Neural cell (in vitro differentiated cells): ENCODE measurements at regions not wholly inside any gene's neighbourhood (a gene's known extent, or its start where the extent isn't known, plus 50 kb on each side); places are given as distances from the start of the nearest gene placed in this dataset.

Experiments used
- H2AFZ ChIP-seq: fragments of 200-600, 300-800 bp; sonication (generic), shearing (Covaris generic); 2 replicates; pipeline ENCODE4 v1.6.0; 2014; ENCODE audit warnings: low read depth, mild to moderate bottlenecking, antibody characterized with exemption, low read length, moderate library complexity
- H3F3A ChIP-seq: fragments of 200-600 bp; shearing (Covaris generic); 2 replicates; pipeline ENCODE4 v1.6.1; 2016; ENCODE audit warnings: mild to moderate bottlenecking, moderate library complexity, mixed read lengths, antibody characterized with exemption, low read length; ENCODE audit not compliant: insufficient read depth, poor library complexity, severe bottlenecking
- H3K27ac ChIP-seq: fragments of 200-600, 300-800 bp; sonication (generic), shearing (Covaris generic); 2 replicates; pipeline ENCODE4 v1.5.1; 2014; ENCODE audit warnings: mild to moderate bottlenecking, low read length, moderate library complexity
- H3K27me3 ChIP-seq: fragments of 300-800, 200-600 bp; sonication (generic), shearing (Covaris generic); 2 replicates; pipeline ENCODE4 v1.6.0; 2014; ENCODE audit warnings: mild to moderate bottlenecking, low read depth, low read length, moderate library complexity; ENCODE audit not compliant: insufficient read depth
- H3K36me3 ChIP-seq: fragments of 300-800, 200-600 bp; sonication (generic), shearing (Covaris generic); 2 replicates; pipeline ENCODE4 v1.5.1; 2014; ENCODE audit warnings: mild to moderate bottlenecking, antibody characterized with exemption, low read length, moderate library complexity; ENCODE audit not compliant: insufficient read depth
- H3K4me2 ChIP-seq: fragments of 300-800, 200-600 bp; sonication (generic), shearing (Covaris generic); 2 replicates; pipeline ENCODE4 v1.6.0; 2014; ENCODE audit warnings: mild to moderate bottlenecking, low read length
- H3K4me3 ChIP-seq: fragments of 300-800, 200-600 bp; sonication (generic), shearing (Covaris generic); 2 replicates; pipeline ENCODE4 v1.5.1; 2014; ENCODE audit warnings: mild to moderate bottlenecking, low read length, moderate library complexity
- H3K79me2 ChIP-seq: fragments of 200-600 bp; shearing (Covaris generic); replicated peaks from 2 replicates; pipeline ENCODE4 v1.6.0; 2014; ENCODE audit warnings: mild to moderate bottlenecking, low read length, moderate library complexity; ENCODE audit not compliant: insufficient read depth
- H3K9ac ChIP-seq: fragments of 300-800, 200-600 bp; sonication (generic), shearing (Covaris generic); 2 replicates; pipeline ENCODE4 v1.6.1; 2016; ENCODE audit warnings: mild to moderate bottlenecking, low read length, mixed read lengths
- H3K9me2 ChIP-seq: fragments of 200-600 bp; shearing (Covaris generic); 2 replicates; pipeline ENCODE4 v1.6.1; 2016; ENCODE audit warnings: mild to moderate bottlenecking, low read length, mixed read lengths; ENCODE audit not compliant: insufficient read depth
- H3K9me3 ChIP-seq: fragments of 200-600, 300-800 bp; sonication (generic), shearing (Covaris generic); 2 replicates; pipeline ENCODE4 v1.6.1; 2016; ENCODE audit warnings: mild to moderate bottlenecking, mixed run types, low read length, moderate library complexity, mixed read lengths
- H4K20me1 ChIP-seq: fragments of 200-600 bp; shearing (Covaris generic); 2 replicates; pipeline ENCODE4 v1.6.1; 2016; ENCODE audit warnings: mild to moderate bottlenecking, mixed run types; ENCODE audit not compliant: insufficient read depth
- EP300 ChIP-seq: fragments of 450-650 bp; conservative IDR thresholded peaks from 2 replicates; pipeline ENCODE4 v1.6.1; 2014; ENCODE audit warnings: antibody characterized with exemption, mild to moderate bottlenecking, moderate library complexity; ENCODE audit not compliant: poor library complexity, severe bottlenecking
- EZH2 ChIP-seq: fragments of 200-600, 300-800 bp; shearing (Covaris generic), sonication (generic); IDR thresholded peaks from 2 replicates; pipeline ENCODE4 v1.6.1; 2014; ENCODE audit warnings: antibody characterized with exemption, low read length, borderline replicate concordance, mild to moderate bottlenecking; ENCODE audit not compliant: insufficient read depth, poor library complexity, severe bottlenecking
- MXI1 ChIP-seq: fragments of 450-650 bp; conservative IDR thresholded peaks from 2 replicates; pipeline ENCODE4 v1.6.1; 2014; ENCODE audit warnings: antibody characterized with exemption, mild to moderate bottlenecking; ENCODE audit not compliant: poor library complexity, severe bottlenecking
- POLR2AphosphoS5 ChIP-seq: IDR thresholded peaks from 2 replicates; pipeline ENCODE4 v1.6.1; 2012
- RAD21 ChIP-seq: fragments of 450-650 bp; conservative IDR thresholded peaks from 2 replicates; pipeline ENCODE4 v1.6.1; 2014; ENCODE audit warnings: antibody characterized with exemption, mild to moderate bottlenecking, moderate library complexity
- SMC3 ChIP-seq: fragments of 450-650 bp; conservative IDR thresholded peaks from 2 replicates; pipeline ENCODE4 v1.6.1; 2014; ENCODE audit warnings: antibody characterized with exemption, mild to moderate bottlenecking, moderate library complexity; ENCODE audit not compliant: poor library complexity
- TAF1 ChIP-seq: IDR thresholded peaks from 2 replicates; pipeline ENCODE4 v1.6.1; 2012; ENCODE audit warnings: low read depth
- TF ChIP-seq, protein P1 (sequence below): fragments of 450-650 bp; IDR thresholded peaks from 2 replicates; pipeline ENCODE4 v1.5.1; 2014; ENCODE audit warnings: antibody characterized with exemption, mild to moderate bottlenecking, moderate library complexity; ENCODE audit not compliant: poor library complexity, severe bottlenecking
- TF ChIP-seq, protein P2 (sequence below): IDR thresholded peaks from 2 replicates; pipeline ENCODE4 v1.6.1; 2012; ENCODE audit warnings: borderline replicate concordance

DNA sequence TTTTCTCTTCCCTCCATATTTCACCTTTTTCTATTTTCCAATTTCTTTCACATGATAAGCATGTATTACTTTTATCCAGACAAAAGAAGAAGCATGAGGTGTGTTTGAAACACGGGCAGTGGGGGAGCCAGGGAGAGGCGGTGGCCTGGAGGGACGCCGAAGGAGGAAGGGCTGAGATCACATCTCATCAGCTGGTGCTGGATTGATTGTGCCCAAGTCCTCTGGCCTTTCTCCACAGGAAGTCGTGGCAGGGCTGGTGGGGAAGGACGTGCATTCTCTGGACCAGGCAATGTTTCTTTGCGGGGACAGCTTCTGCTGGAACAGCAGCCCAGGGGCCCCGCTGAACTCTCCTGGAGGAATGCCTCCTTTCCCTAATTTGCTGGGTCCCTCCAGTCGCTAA is 82.9 kb downstream of the MIAT start:
- TF ChIP-seq SMC3 (no peak), RAD21 (no peak), TAF1 (no peak), POLR2AphosphoS5 (no peak), EP300 (no peak), MXI1 (no peak), EZH2 (no peak)
- TF ChIP-seq, protein P1, sequence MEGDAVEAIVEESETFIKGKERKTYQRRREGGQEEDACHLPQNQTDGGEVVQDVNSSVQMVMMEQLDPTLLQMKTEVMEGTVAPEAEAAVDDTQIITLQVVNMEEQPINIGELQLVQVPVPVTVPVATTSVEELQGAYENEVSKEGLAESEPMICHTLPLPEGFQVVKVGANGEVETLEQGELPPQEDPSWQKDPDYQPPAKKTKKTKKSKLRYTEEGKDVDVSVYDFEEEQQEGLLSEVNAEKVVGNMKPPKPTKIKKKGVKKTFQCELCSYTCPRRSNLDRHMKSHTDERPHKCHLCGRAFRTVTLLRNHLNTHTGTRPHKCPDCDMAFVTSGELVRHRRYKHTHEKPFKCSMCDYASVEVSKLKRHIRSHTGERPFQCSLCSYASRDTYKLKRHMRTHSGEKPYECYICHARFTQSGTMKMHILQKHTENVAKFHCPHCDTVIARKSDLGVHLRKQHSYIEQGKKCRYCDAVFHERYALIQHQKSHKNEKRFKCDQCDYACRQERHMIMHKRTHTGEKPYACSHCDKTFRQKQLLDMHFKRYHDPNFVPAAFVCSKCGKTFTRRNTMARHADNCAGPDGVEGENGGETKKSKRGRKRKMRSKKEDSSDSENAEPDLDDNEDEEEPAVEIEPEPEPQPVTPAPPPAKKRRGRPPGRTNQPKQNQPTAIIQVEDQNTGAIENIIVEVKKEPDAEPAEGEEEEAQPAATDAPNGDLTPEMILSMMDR, result no peak
- TF ChIP-seq, protein P2, sequence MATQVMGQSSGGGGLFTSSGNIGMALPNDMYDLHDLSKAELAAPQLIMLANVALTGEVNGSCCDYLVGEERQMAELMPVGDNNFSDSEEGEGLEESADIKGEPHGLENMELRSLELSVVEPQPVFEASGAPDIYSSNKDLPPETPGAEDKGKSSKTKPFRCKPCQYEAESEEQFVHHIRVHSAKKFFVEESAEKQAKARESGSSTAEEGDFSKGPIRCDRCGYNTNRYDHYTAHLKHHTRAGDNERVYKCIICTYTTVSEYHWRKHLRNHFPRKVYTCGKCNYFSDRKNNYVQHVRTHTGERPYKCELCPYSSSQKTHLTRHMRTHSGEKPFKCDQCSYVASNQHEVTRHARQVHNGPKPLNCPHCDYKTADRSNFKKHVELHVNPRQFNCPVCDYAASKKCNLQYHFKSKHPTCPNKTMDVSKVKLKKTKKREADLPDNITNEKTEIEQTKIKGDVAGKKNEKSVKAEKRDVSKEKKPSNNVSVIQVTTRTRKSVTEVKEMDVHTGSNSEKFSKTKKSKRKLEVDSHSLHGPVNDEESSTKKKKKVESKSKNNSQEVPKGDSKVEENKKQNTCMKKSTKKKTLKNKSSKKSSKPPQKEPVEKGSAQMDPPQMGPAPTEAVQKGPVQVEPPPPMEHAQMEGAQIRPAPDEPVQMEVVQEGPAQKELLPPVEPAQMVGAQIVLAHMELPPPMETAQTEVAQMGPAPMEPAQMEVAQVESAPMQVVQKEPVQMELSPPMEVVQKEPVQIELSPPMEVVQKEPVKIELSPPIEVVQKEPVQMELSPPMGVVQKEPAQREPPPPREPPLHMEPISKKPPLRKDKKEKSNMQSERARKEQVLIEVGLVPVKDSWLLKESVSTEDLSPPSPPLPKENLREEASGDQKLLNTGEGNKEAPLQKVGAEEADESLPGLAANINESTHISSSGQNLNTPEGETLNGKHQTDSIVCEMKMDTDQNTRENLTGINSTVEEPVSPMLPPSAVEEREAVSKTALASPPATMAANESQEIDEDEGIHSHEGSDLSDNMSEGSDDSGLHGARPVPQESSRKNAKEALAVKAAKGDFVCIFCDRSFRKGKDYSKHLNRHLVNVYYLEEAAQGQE, result no peak
- H3K79me2 ChIP-seq, result no peaks in the 10 kb centered on the region
- no peak overlapping the region for H3K9ac ChIP-seq
- no peaks in the 10 kb centered on the region for H3K9me3 ChIP-seq
- H3K36me3 ChIP-seq, result no peaks in the 10 kb centered on the region
- H3K4me3 ChIP-seq, result no peak overlapping the region
- H3K27ac ChIP-seq, result no peak overlapping the region
- no peaks in the 10 kb centered on the region for H3K27me3 ChIP-seq
- no peaks in the 10 kb centered on the region for H3F3A ChIP-seq
- H3K9me2 ChIP-seq, result no peaks in the 10 kb centered on the region
- H2AFZ ChIP-seq, result no peak overlapping the region
- no peak overlapping the region for H3K4me2 ChIP-seq
- no peaks in the 10 kb centered on the region for H4K20me1 ChIP-seq

DNA sequence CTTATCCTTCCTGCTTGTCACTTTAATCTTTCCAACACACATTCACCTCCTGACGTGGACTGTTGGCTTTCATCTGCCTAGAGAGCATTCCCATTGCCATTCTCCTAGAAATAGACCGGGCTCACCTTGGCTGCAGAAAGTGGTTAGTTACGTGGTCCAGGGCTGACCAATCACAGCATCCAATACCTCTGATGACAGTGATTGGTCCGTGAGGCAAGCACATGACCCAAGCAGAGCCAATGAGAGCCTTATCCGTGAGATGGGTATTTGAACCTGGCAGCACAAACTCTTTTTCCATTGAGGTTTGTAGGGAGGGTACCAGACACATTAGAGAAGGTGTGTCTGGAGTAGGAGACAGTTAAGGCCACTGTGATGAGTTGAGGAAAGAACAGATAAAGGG is 85.8 kb downstream of the MIAT start:
- no peaks in the 10 kb centered on the region for H3K9me2 ChIP-seq
- no peak overlapping the region for H3K9ac ChIP-seq
- no peaks in the 10 kb centered on the region for H3K9me3 ChIP-seq
- no peak overlapping the region for H3K4me2 ChIP-seq
- no peak overlapping the region for H3K4me3 ChIP-seq
- no peaks in the 10 kb centered on the region for H3K27me3 ChIP-seq
- no peak overlapping the region for H3K27ac ChIP-seq
- H4K20me1 ChIP-seq, result no peaks in the 10 kb centered on the region
- TF ChIP-seq EP300, result no peak
- TF ChIP-seq, protein P2, result no peak
- no peaks in the 10 kb centered on the region for H3K79me2 ChIP-seq
- H3F3A ChIP-seq, result no peaks in the 10 kb centered on the region
- no peak overlapping the region for H2AFZ ChIP-seq
- H3K36me3 ChIP-seq, result no peaks in the 10 kb centered on the region
